HepG2 (cell line): ENCODE measurements at regions not wholly inside any gene's neighbourhood (a gene's known extent, or its start where the extent isn't known, plus 50 kb on each side); places are given as distances from the start of the nearest gene placed in this dataset.
A peak's percentile ranks its signal among the peaks of the same experiment; 100 is the strongest.

Experiments
- ATAC-seq: fragments of 200-7000 bp; cut with Tn5 transposase; 3 replicates; pipeline ENCODE4 v1.9.1; 2020; ENCODE audit warnings: mild to moderate bottlenecking, moderate library complexity
- BruUV-seq: library from RNA; stranded (reverse); fragments of 400-500 nt; replicated peaks from 2 replicates; lab custom pipeline; 2021; lab: Mats Ljungman, UMichigan
- CTCF ChIA-PET: fragments of 300-600 bp; formaldehyde crosslinking; extraction: SDS; loops from one replicate; lab custom pipeline; 2021; ENCODE audit warnings: low total read pairs, inconsistent platforms, low intra/inter-chr PET ratio; lab: Yijun Ruan, JAX
- POLR2A ChIA-PET: fragments of 350-600 bp; sonication (Branson Sonifier 250); formaldehyde crosslinking; loops from one replicate; lab custom pipeline; 2020; ENCODE audit warnings: antibody characterized with exemption, inconsistent platforms; lab: Yijun Ruan, JAX
- DNase-seq: peaks from one replicate; pipeline ENCODE4 v3.0.0-alpha.2; 2015; ENCODE audit warnings: low spot score
- FAIRE-seq: peaks from 3 replicates; lab custom pipeline; 2011; peaks lifted over from hg19 to GRCh38; lab: Jason Lieb, UNC
- H2AFZ ChIP-seq: one replicate; pipeline ENCODE4 v1.6.1; 2011; ENCODE audit warnings: low read length, inconsistent platforms
- H3K27ac ChIP-seq: fragments of 300-600 bp; 3 replicates; pipeline ENCODE4 v1.8.0; 2011; ENCODE audit warnings: mixed run types, mild to moderate bottlenecking, mixed read lengths, low read length, inconsistent platforms; ENCODE audit not compliant: insufficient read depth; ENCODE audit errors: extremely low read length
- H3K27me3 ChIP-seq, 2 experiments: fragments of 200-600 bp in 1 of 2; 2 replicates in 1 of 2; 3 replicates in 1 of 2; pipeline versions ENCODE4 v1.6.0 to v1.8.0; 2011; ENCODE audit warnings: low read length in 2 of 2, mild to moderate bottlenecking in 2 of 2, moderate library complexity in 2 of 2, inconsistent platforms in 1 of 2; ENCODE audit not compliant: insufficient read depth in 2 of 2, control insufficient read depth in 1 of 2
- H3K36me3 ChIP-seq, 2 experiments: fragments of 200-600 bp in 1 of 2; replicated peaks in 1 of 2; 2 replicates in 1 of 2; 3 replicates in 1 of 2; pipeline versions ENCODE4 v1.5.1 to v1.8.0; 2011; ENCODE audit warnings: low read length in 2 of 2, inconsistent platforms in 1 of 2; ENCODE audit not compliant: insufficient read depth in 2 of 2, control insufficient read depth in 1 of 2
- H3K4me1 ChIP-seq: 2 replicates; pipeline ENCODE4 v1.5.1; 2012; ENCODE audit warnings: low read length, inconsistent platforms; ENCODE audit not compliant: insufficient read depth
- H3K4me2 ChIP-seq: 2 replicates; pipeline ENCODE4 v1.6.0; 2011; ENCODE audit warnings: low read depth, low read length, inconsistent platforms
- H3K4me3 ChIP-seq, 3 experiments: fragments of 200-600 bp in 1 of 3; sonication (generic), shearing (Covaris generic) in 1 of 3; replicated peaks in 1 of 3; 2 replicates each; pipeline ENCODE4 v1.5.1; 2011 to 2016; ENCODE audit warnings: low read length in 3 of 3, inconsistent platforms in 2 of 3, low read depth in 2 of 3, mild to moderate bottlenecking in 2 of 3, control low read depth in 1 of 3, mixed read lengths in 1 of 3; ENCODE audit not compliant: insufficient read depth in 1 of 3
- H3K79me2 ChIP-seq: one replicate; pipeline ENCODE4 v1.6.1; 2011; ENCODE audit warnings: low read length, inconsistent platforms; ENCODE audit not compliant: insufficient read depth
- H3K9ac ChIP-seq: 2 replicates; pipeline ENCODE4 v1.6.0; 2011; ENCODE audit warnings: mild to moderate bottlenecking, low read depth, low read length, inconsistent platforms; ENCODE audit not compliant: insufficient read depth
- H3K9me3 ChIP-seq: 2 replicates; pipeline ENCODE4 v1.5.1; 2012; ENCODE audit warnings: mild to moderate bottlenecking, low read length
- H4K20me1 ChIP-seq: 2 replicates; pipeline ENCODE4 v1.6.0; 2011; ENCODE audit warnings: inconsistent platforms, mild to moderate bottlenecking, low read length, moderate library complexity; ENCODE audit not compliant: insufficient read depth
- BCL6 ChIP-seq: IDR thresholded peaks from 2 replicates; pipeline ENCODE4 v1.6.1; 2016; ENCODE audit warnings: missing genetic modification reagents, missing compliant biosample characterization
- CBX1 ChIP-seq: IDR thresholded peaks from one replicate; pipeline ENCODE4 v1.6.1; 2016; ENCODE audit warnings: antibody characterized with exemption, low read depth
- EP300 ChIP-seq, 3 experiments: sonication (generic) in 1 of 3; formaldehyde crosslinking in 1 of 3; IDR thresholded peaks; 2 replicates each; pipeline versions ENCODE4 v1.5.1 to v1.6.1; 2011 to 2020; ENCODE audit warnings: low read depth in 2 of 3, low read length in 2 of 3, borderline replicate concordance in 1 of 3, improper control_type of control experiment in 1 of 3, mild to moderate bottlenecking in 1 of 3, missing genetic modification reagents in 1 of 3, moderate library complexity in 1 of 3
- GATAD1 ChIP-seq: IDR thresholded peaks from 2 replicates; pipeline ENCODE4 v1.6.1; 2016; ENCODE audit warnings: missing genetic modification reagents, missing compliant biosample characterization
- NR2F6 ChIP-seq, 2 experiments: IDR thresholded peaks; 2 replicates each; pipeline ENCODE4 v1.6.1; 2016; ENCODE audit warnings: antibody characterized with exemption in 1 of 2, mild to moderate bottlenecking in 1 of 2
- SALL2 ChIP-seq: sonication (generic); formaldehyde crosslinking; IDR thresholded peaks from 2 replicates; pipeline ENCODE4 v1.8.1; 2023; ENCODE audit warnings: mild to moderate bottlenecking, missing genetic modification reagents, inconsistent platforms
- SATB2 ChIP-seq: sonication (generic); formaldehyde crosslinking; IDR thresholded peaks from 2 replicates; pipeline ENCODE4 v1.5.0; 2020; ENCODE audit warnings: missing genetic modification reagents
- SOX13 ChIP-seq, 3 experiments: fragments of 450-650 bp in 1 of 3; sonication (generic) in 1 of 3; formaldehyde crosslinking in 1 of 3; IDR thresholded peaks in 2 of 3; conservative IDR thresholded peaks in 1 of 3; 2 replicates each; pipeline versions ENCODE4 v1.5.0 to v1.6.1; 2016 to 2020; ENCODE audit warnings: antibody characterized with exemption in 1 of 3, mild to moderate bottlenecking in 1 of 3, missing compliant biosample characterization in 1 of 3, missing genetic modification reagents in 1 of 3, moderate library complexity in 1 of 3
- SOX5 ChIP-seq: IDR thresholded peaks from 2 replicates; pipeline ENCODE4 v1.6.1; 2016; ENCODE audit warnings: borderline replicate concordance
- TCF7 ChIP-seq: sonication (generic); IDR thresholded peaks from 2 replicates; pipeline ENCODE4 v1.6.1; 2016; ENCODE audit warnings: antibody characterized with exemption, low read depth
- THYN1 ChIP-seq: sonication (generic); formaldehyde crosslinking; IDR thresholded peaks from 2 replicates; pipeline ENCODE4 v1.8.1; 2023; ENCODE audit warnings: low read depth, mild to moderate bottlenecking, moderate library complexity, missing genetic modification reagents, borderline replicate concordance
- ZNF329 ChIP-seq: sonication (generic); formaldehyde crosslinking; IDR thresholded peaks from 2 replicates; pipeline ENCODE4 v1.9.0; 2021; ENCODE audit warnings: low read depth, mild to moderate bottlenecking, missing genetic modification reagents
- ZNF563 ChIP-seq: sonication (generic); formaldehyde crosslinking; IDR thresholded peaks from 2 replicates; pipeline ENCODE4 v1.8.0; 2022; ENCODE audit warnings: mild to moderate bottlenecking, moderate library complexity, missing genetic modification reagents
- ZNF709 ChIP-seq: sonication (generic); formaldehyde crosslinking; IDR thresholded peaks from 2 replicates; pipeline ENCODE4 v1.5.0; 2020; ENCODE audit warnings: mild to moderate bottlenecking, missing genetic modification reagents
- ZSCAN9 ChIP-seq: IDR thresholded peaks from 2 replicates; pipeline ENCODE4 v1.6.1; 2016; ENCODE audit warnings: borderline replicate concordance
- WGBS: methylation state at CpG from one replicate; pipeline ENCODE4 v1.1.6; 2017; ENCODE audit warnings: low lambda C conversion rate; 5-methylcytosine and 5-hydroxymethylcytosine counted together
- in situ Hi-C: cut with HindIII; loops from 2 replicates; pipeline ENCODE4 v1.10.0; 2017; ENCODE audit warnings: low pct_unique_long_range_greater_than_20kb; ENCODE audit not compliant: extremely low pct_ligation_motif_present
- intact Hi-C: fragments of 100-400 bp; cut with micrococcal nuclease; formaldehyde crosslinking; loops from one replicate; pipeline ENCODE4 v1.10.0; 2022; ENCODE audit not compliant: unreplicated experiment
- TF ChIP-seq, protein P1 (sequence below), 2 experiments: sonication (generic) in 1 of 2; formaldehyde crosslinking in 1 of 2; IDR thresholded peaks; 2 replicates each; pipeline versions ENCODE4 v1.6.1 to v1.9.0; 2014 to 2022; ENCODE audit warnings: antibody characterized with exemption in 1 of 2, borderline replicate concordance in 1 of 2, inconsistent platforms in 1 of 2, low read depth in 1 of 2, missing genetic modification reagents in 1 of 2
- TF ChIP-seq, protein P2 (sequence below): sonication (generic); formaldehyde crosslinking; IDR thresholded peaks from 2 replicates; pipeline ENCODE4 v1.5.0; 2020; ENCODE audit warnings: missing genetic modification reagents

DNA sequence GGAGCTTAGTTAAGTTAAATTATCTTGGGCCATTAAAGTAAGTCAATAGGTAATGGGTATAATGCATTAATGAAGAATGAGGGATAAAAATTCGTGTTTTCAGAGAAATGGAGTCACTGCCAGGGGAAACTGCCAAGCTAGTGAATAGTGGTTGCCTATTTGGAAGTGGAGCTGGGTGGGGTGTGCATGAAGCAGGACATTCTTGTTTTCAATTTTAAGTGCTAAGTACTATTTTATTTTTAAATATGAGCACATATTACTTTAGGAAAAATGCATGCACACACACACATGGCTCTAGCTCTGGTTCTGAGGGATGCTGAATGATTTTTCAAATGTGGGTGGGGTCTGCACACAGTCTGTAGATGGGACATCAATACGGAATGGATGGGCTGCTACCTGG, 717.7 kb upstream of the SGCG start (continued):
- no peak for TF ChIP-seq ZNF329 (CRISPR knock-in tag)
- no peak for TF ChIP-seq ZNF709
- TF ChIP-seq, all 625 proteins: peak for 0

DNA sequence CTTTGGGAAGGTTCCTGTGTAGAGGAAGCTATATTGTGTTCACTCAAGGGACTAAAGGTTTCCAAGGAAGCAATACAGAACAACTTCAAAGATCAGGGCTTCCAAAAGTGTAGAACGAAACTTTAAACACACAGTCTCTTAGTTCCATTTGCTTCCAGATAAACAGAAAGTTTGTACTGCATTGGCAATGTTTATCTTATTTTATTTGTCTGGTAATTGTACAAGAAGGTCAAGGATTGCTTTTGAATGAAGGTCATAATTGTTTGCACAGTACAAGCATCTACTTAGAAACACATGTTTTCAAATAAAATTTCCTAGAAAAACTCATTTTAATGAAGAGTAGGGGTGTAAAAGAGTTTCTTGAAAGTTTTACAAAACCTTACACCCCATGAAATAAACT, 712.7 kb upstream of the SGCG start:
- Histone ChIP-seq H3K9ac (no peak overlapping the region), H3K4me3 (no peak overlapping the region), H2AFZ (no peak overlapping the region), H4K20me1 (no peaks in the 10 kb centered on the region), H3K4me1 (no peaks in the 10 kb centered on the region), H3K9me3 (no peaks in the 10 kb centered on the region), H3K27me3 (peaks cover 0 to 9% of the 10 kb centered on the region in 2 experiments; a peak in 1 of 5 replicates), H3K4me2 (no peak overlapping the region), H3K27ac (no peak overlapping the region), H3K79me2 (no peaks in the 10 kb centered on the region), H3K36me3 (no peaks in the 10 kb centered on the region)
- CTCF ChIA-PET, result no interaction called here
- ATAC-seq, result no peak; the same call in 2 of the 3 replicates
- POLR2A ChIA-PET, result no interaction called here
- peak; percentile 12 for DNase-seq
- intact Hi-C loops, result no loop called here
- WGBS, result 0% methylated on average over 1 of the region's 1 CpG
- FAIRE-seq, result no peak
- no TSS peak for BruUV-seq
- in situ Hi-C loops, result no loop called here
- no peak for TF ChIP-seq SATB2 (CRISPR knock-in tag)
- 0 out of 2 replicates have a peak, but pooled peaks have one; percentile 28 for TF ChIP-seq SOX5
- TF ChIP-seq CBX1, result no peak
- peak; percentile 89 for TF ChIP-seq NR2F6 (IDR thresholded peaks at IDR 0.05)
- TF ChIP-seq NR2F6 (CRISPR knock-in tag; IDR thresholded peaks at IDR 0.05), result peak; percentile 70
- no peak for TF ChIP-seq THYN1 (CRISPR knock-in tag)
- no peak for TF ChIP-seq GATAD1 (CRISPR knock-in tag)
- TF ChIP-seq TCF7, result peak; percentile 61
- 0 out of 4 replicates have a peak, but pooled peaks of 1 of the 2 experiments have one; percentile 6 for TF ChIP-seq EP300 (IDR thresholded peaks at IDR 0.05; ENCODE audit: low read depth in 2 of 2, low read length in 2 of 2)
- no peak for TF ChIP-seq EP300 (CRISPR knock-in tag; IDR thresholded peaks at IDR 0.05; ENCODE audit: borderline replicate concordance)
- TF ChIP-seq SOX13 (IDR thresholded peaks at IDR 0.05), result no peak
- TF ChIP-seq SOX13 (CRISPR knock-in tag; conservative IDR thresholded peaks at IDR 0.05 in 1 of 2, IDR thresholded peaks at IDR 0.05 in 1 of 2), result peak in 1 of 2 experiments; percentile 31; a peak in 1 of 4 replicates
- TF ChIP-seq, protein P1, sequence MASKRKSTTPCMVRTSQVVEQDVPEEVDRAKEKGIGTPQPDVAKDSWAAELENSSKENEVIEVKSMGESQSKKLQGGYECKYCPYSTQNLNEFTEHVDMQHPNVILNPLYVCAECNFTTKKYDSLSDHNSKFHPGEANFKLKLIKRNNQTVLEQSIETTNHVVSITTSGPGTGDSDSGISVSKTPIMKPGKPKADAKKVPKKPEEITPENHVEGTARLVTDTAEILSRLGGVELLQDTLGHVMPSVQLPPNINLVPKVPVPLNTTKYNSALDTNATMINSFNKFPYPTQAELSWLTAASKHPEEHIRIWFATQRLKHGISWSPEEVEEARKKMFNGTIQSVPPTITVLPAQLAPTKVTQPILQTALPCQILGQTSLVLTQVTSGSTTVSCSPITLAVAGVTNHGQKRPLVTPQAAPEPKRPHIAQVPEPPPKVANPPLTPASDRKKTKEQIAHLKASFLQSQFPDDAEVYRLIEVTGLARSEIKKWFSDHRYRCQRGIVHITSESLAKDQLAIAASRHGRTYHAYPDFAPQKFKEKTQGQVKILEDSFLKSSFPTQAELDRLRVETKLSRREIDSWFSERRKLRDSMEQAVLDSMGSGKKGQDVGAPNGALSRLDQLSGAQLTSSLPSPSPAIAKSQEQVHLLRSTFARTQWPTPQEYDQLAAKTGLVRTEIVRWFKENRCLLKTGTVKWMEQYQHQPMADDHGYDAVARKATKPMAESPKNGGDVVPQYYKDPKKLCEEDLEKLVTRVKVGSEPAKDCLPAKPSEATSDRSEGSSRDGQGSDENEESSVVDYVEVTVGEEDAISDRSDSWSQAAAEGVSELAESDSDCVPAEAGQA (IDR thresholded peaks at IDR 0.05; ENCODE audit: low read depth), result no peak
- TF ChIP-seq, protein P1 (CRISPR knock-in tag; IDR thresholded peaks at IDR 0.05; ENCODE audit: borderline replicate concordance), result no peak
- no peak for TF ChIP-seq SALL2
- TF ChIP-seq, protein P2, sequence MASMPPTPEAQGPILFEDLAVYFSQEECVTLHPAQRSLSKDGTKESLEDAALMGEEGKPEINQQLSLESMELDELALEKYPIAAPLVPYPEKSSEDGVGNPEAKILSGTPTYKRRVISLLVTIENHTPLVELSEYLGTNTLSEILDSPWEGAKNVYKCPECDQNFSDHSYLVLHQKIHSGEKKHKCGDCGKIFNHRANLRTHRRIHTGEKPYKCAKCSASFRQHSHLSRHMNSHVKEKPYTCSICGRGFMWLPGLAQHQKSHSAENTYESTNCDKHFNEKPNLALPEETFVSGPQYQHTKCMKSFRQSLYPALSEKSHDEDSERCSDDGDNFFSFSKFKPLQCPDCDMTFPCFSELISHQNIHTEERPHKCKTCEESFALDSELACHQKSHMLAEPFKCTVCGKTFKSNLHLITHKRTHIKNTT, result no peak
- TF ChIP-seq BCL6, result peak; percentile 97
- no peak for TF ChIP-seq ZSCAN9 (CRISPR knock-in tag)
- TF ChIP-seq ZNF563 (CRISPR knock-in tag), result no peak
